ENCODE measurements at regions not wholly inside any gene's neighbourhood (a gene's known extent, or its start where the extent isn't known, plus 50 kb on each side); places are given as distances from the start of the nearest gene placed in this dataset.

DNA sequence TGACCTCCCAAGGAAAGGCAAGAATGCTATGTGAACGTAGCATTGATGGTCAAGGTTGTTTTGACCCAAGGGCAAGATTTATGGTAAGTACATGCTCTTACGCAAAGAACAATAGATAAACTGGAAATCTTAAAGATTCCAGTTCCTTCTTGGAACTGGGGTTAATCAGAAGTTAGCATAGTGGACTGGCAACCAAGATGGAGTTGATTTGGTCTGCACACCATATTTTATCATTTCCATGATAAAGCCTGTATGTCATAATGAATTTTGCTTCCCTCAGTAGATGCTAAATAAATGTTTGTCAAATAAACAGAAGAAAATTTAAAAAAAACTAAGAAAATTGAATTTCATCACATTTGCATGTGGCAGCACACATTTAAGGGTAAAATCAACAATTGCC, 242.4 kb upstream of the MEF2C start:
- intact Hi-C loops (cut with DNase I): no loop called here
- no peak overlapping the region for H3K27ac ChIP-seq
- TF ChIP-seq, protein P1, sequence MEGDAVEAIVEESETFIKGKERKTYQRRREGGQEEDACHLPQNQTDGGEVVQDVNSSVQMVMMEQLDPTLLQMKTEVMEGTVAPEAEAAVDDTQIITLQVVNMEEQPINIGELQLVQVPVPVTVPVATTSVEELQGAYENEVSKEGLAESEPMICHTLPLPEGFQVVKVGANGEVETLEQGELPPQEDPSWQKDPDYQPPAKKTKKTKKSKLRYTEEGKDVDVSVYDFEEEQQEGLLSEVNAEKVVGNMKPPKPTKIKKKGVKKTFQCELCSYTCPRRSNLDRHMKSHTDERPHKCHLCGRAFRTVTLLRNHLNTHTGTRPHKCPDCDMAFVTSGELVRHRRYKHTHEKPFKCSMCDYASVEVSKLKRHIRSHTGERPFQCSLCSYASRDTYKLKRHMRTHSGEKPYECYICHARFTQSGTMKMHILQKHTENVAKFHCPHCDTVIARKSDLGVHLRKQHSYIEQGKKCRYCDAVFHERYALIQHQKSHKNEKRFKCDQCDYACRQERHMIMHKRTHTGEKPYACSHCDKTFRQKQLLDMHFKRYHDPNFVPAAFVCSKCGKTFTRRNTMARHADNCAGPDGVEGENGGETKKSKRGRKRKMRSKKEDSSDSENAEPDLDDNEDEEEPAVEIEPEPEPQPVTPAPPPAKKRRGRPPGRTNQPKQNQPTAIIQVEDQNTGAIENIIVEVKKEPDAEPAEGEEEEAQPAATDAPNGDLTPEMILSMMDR (IDR thresholded peaks at IDR 0.05): no peak

DNA sequence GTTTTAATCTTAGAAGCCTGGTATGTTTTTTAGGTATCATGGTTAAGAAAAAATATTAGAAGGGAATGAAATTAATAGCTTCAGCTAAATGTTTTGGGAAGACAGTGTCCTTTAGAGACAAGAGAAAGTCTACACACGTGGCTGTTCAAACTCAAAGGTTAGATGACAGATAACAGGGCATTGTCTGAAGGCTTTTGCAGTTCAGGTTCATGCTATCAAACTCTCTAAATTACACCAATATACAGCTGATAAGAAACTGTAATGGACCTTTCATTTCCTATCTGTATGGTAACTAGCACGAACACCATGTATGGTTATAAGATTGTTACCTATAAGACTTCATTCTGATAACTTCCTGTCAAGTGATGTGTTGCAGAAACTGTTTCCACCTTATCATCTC, 240.6 kb upstream of the MEF2C start:
- H3K27me3 ChIP-seq: no peaks in the 10 kb centered on the region
- TF ChIP-seq, protein P1 (IDR thresholded peaks at IDR 0.05): no peak
- no peak overlapping the region for H3K4me3 ChIP-seq
- H3K9me3 ChIP-seq: no peaks in the 10 kb centered on the region
- intact Hi-C loops (cut with DNase I): no loop called here
- H3K36me3 ChIP-seq: no peaks in the 10 kb centered on the region
- H3K4me1 ChIP-seq: no peaks in the 10 kb centered on the region
- H3K27ac ChIP-seq: no peak overlapping the region
- no peak for DNase-seq
- no peak for ATAC-seq

More for the DNA sequence above, 242.4 kb upstream of the MEF2C start:
- Histone ChIP-seq H3K27me3 (no peaks in the 10 kb centered on the region), H3K36me3 (no peaks in the 10 kb centered on the region), H3K4me3 (no peak overlapping the region), H3K4me1 (no peaks in the 10 kb centered on the region), H3K9me3 (no peaks in the 10 kb centered on the region)
- no peak for DNase-seq
- ATAC-seq: no peak

DNA sequence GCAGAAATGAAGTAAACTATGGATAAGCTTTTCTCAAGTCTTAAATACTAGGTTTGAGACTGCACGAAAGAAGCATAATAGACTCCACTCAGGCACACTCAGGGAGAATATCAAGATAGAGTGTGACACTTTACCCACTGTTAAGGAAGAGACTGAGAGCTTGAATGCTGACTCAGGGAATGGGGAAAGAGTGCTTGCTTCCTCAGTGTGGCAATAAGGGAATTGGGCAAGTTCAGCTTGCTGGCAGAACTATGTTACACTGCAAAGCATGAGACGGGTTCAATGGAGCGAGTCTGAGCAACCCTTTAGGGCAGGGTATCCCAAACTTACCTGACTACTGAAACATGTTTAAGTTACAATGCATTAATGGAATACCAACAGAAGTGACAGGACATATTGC, 237.7 kb upstream of the MEF2C start:
- H3K27me3 ChIP-seq: no peaks in the 10 kb centered on the region
- TF ChIP-seq, protein P1 (IDR thresholded peaks at IDR 0.05): no peak
- no peaks in the 10 kb centered on the region for H3K9me3 ChIP-seq
- no peak overlapping the region for H3K27ac ChIP-seq
- no peak overlapping the region for H3K4me3 ChIP-seq
- intact Hi-C loops (cut with DNase I): no loop called here
- ATAC-seq: peak; percentile 87
- H3K36me3 ChIP-seq: no peaks in the 10 kb centered on the region
- no peaks in the 10 kb centered on the region for H3K4me1 ChIP-seq
- no peak for DNase-seq

DNA sequence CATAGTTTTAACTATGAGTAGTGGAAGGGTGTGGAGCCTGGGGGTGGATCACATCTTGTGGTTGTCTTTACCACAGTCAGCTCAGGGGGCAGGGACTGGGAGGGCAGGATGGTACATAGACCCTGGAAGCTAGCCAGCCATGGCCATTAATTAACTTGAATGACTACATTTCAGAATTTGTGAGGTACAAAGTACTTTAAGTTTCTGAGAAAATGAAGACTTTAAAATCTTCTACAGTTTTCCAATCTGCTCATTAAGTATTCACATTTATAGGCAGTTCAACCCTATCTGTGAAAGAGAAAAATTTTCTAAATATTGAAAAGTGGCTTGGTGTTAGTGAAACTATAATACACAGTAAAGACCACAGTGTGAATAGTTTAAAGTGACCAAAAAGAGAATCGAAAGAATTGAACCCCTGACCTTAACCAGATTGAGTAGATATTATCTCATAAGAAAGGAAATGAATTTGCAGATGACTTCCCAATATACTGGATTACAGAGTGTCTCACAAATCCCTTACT, 234.2 kb upstream of the MEF2C start:
- TF ChIP-seq, protein P1 (IDR thresholded peaks at IDR 0.05): no peak
- DNase-seq: no peak
- H3K27ac ChIP-seq: no peak overlapping the region
- no peaks in the 10 kb centered on the region for H3K27me3 ChIP-seq
- no peaks in the 10 kb centered on the region for H3K36me3 ChIP-seq
- H3K9me3 ChIP-seq: no peaks in the 10 kb centered on the region
- intact Hi-C loops (cut with DNase I): no loop called here
- H3K4me1 ChIP-seq: no peaks in the 10 kb centered on the region
- no peak overlapping the region for H3K4me3 ChIP-seq
- no peak for ATAC-seq

DNA sequence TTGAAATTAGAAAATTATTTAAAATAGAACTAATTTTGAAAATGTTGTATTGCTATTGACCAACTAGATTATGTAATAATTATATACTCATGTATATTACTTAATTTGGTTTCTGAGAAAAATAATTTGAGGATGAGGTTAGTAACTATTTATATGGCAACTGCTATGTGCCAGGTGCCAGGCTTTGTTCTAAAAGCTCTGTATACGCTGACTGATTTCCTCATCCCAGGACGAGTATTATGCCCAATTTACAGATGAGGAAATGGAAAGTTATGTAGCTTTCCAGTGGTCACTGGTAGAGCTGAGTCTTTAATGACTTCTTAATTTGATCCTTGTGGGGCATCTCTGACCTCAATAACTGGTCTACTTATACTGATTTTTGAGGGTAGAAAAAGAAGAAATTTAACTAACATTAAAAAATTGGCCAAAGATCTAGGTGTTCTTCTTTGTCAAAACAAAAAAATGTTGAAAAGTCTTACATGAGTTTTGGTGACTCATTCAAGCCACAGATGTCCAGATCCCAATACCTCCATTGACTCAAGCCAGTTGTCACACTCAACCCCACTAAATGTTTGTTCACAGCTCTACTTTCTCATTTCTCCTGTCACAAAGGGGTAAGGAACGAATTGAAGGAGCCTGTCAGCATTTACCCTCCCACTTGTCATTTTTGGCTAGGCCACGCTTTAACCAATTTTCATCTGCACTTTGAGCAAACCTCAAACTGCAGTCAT, 228.1 kb upstream of the MEF2C start:
- H3K4me3 ChIP-seq: no peak overlapping the region
- no peak overlapping the region for H3K27ac ChIP-seq
- no peaks in the 10 kb centered on the region for H3K9me3 ChIP-seq
- no peaks in the 10 kb centered on the region for H3K4me1 ChIP-seq
- H3K27me3 ChIP-seq: no peaks in the 10 kb centered on the region
- TF ChIP-seq, protein P1 (IDR thresholded peaks at IDR 0.05): no peak
- ATAC-seq (no peak), DNase-seq (no peak)
- intact Hi-C loops (cut with DNase I): no loop called here
- H3K36me3 ChIP-seq: no peaks in the 10 kb centered on the region
